Choroid plexus epithelial cell (primary cell): ENCODE measurements at regions not wholly inside any gene's neighbourhood (a gene's known extent, or its start where the extent isn't known, plus 50 kb on each side); places are given as distances from the start of the nearest gene placed in this dataset.

ENCODE experiments used
- DNase-seq: peaks from one replicate; pipeline ENCODE4 v3.0.0-alpha.2; 2010; ENCODE audit warnings: low read depth
- H3K4me3 ChIP-seq: 2 replicates; pipeline ENCODE4 v1.5.1; 2011; ENCODE audit warnings: low read depth, mild to moderate bottlenecking, control low read depth, low read length, moderate library complexity
- CTCF ChIP-seq: conservative IDR thresholded peaks from 2 replicates; pipeline ENCODE4 v1.5.1; 2011; ENCODE audit warnings: low read depth, mild to moderate bottlenecking, control low read depth, inconsistent platforms, low read length, moderate library complexity

- no peak overlapping the region for H3K4me3 ChIP-seq
- no peak for TF ChIP-seq CTCF
- DNase-seq = no peak
Measured at GRCh38 chr14:46399049-46399448, 252.5 kb downstream of the RPL10L start.

GRCh38 chr14:46384611-46385010 lies 267.0 kb downstream of the RPL10L start:
- no peak for DNase-seq
- no peak for TF ChIP-seq CTCF
- no peak overlapping the region for H3K4me3 ChIP-seq

- no peak for DNase-seq
- no peak for TF ChIP-seq CTCF
- no peak overlapping the region for H3K4me3 ChIP-seq
Measured at GRCh38 chr14:46381674-46382073, 269.9 kb downstream of the RPL10L start.

GRCh38 chr14:46378248-46378647 lies 273.3 kb downstream of the RPL10L start:
- no peak for DNase-seq
- no peak overlapping the region for H3K4me3 ChIP-seq
- TF ChIP-seq CTCF = no peak

- no peak overlapping the region for H3K4me3 ChIP-seq
- no peak for TF ChIP-seq CTCF
- no peak for DNase-seq
Measured at GRCh38 chr14:46377305-46377704, 274.3 kb downstream of the RPL10L start.

- no peak overlapping the region for H3K4me3 ChIP-seq
- no peak for DNase-seq
- no peak for TF ChIP-seq CTCF
Measured at GRCh38 chr14:46369391-46369790, 282.2 kb downstream of the RPL10L start.

- TF ChIP-seq CTCF = no peak
- H3K4me3 ChIP-seq = no peak overlapping the region
- DNase-seq = no peak
Measured at GRCh38 chr14:46368275-46368674, 283.3 kb downstream of the RPL10L start.
